ENCODE measurements at regions not wholly inside any gene's neighbourhood (a gene's known extent, or its start where the extent isn't known, plus 50 kb on each side); places are given as distances from the start of the nearest gene placed in this dataset.
"Not testable (repeated sequence)": the region's sequence is repeated elsewhere in the genome, so short reads cannot be mapped to it uniquely, and the experiment has no call there.

DNA sequence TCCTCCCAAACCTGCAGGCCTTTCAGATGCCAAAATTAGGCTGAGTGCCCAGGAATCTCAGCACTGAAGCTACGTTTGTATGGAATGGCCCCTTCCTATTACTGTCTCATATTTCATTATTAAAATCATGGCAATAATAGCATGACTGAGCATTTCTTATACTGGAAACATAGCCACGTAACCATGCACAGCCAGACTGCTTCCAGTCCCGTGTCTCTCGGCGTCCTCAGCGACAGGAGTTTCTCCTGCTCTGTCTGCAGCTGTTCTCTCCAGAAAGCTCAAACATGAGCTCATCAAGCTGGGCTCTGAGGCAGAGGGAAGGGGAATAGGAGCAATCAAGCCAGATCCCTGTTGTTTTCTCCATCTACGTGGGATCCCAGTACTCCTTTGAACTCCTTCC lies 104.0 kb downstream of the CDC7 start:
- DNase-seq (ENCODE audit: low spot score), result no peak
- CTCF ChIA-PET, result interaction anchor here (1.0 kb wide), 1 partner anchor 14 kb away, joined by 3 read pairs; no protein-coding TSS in a partner anchor
- H3K27ac ChIP-seq, result no peak overlapping the region
- POLR2A ChIA-PET (ENCODE audit: low non-redundant PET), result no interaction called here
- TF ChIP-seq, protein P1, sequence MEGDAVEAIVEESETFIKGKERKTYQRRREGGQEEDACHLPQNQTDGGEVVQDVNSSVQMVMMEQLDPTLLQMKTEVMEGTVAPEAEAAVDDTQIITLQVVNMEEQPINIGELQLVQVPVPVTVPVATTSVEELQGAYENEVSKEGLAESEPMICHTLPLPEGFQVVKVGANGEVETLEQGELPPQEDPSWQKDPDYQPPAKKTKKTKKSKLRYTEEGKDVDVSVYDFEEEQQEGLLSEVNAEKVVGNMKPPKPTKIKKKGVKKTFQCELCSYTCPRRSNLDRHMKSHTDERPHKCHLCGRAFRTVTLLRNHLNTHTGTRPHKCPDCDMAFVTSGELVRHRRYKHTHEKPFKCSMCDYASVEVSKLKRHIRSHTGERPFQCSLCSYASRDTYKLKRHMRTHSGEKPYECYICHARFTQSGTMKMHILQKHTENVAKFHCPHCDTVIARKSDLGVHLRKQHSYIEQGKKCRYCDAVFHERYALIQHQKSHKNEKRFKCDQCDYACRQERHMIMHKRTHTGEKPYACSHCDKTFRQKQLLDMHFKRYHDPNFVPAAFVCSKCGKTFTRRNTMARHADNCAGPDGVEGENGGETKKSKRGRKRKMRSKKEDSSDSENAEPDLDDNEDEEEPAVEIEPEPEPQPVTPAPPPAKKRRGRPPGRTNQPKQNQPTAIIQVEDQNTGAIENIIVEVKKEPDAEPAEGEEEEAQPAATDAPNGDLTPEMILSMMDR (conservative IDR thresholded peaks at IDR 0.05; ENCODE audit: low read depth), result no peak

DNA sequence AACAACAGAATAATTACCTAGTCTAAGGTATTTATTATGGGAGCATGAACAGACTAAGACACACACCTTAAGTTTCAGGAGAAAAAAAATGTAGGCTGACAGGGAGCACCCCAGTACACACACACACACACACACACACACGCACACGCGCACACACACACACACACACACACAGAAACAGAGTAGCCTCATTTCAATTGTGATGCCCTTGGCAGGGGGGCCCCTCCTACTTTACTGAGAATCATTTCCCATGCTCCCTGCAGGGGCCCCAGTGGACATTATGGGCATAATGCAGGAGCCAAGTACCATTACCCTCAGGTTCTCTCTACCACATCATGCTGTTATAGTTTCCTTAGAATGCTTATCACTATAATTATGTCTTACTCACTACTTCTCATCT lies 104.9 kb downstream of the CDC7 start:
- TF ChIP-seq, protein P1 (conservative IDR thresholded peaks at IDR 0.05; ENCODE audit: low read depth), result no peak
- ChIA-PET POLR2A (ENCODE audit: low non-redundant PET) (no interaction called here), CTCF (no interaction called here)
- no peak overlapping the region for H3K27ac ChIP-seq
- DNase-seq (ENCODE audit: low spot score), result no peak

DNA sequence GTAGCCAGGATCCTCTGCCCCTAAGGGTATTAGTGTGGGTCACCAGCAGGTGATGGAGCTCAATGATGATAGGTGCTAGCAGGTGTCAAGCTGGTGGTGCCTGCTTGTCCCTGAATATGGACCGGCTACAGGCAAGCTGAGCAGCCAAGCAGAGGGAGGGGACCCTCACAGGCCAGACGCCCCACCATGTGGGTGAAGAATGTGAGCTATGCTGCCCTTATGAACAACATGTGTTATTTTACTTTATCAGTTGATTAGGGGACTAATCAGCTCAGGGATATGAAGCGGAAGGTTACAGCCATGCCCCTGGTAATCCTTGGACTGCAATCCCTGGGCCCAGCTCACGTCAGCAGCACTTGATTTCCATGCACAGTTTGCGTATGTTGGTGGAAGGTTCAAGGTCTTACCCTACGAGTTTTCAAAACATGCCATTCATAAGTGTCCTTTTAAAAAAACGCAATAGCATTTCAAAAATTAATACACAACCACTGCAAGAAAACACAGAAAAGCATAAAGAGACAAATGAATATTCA lies 106.0 kb downstream of the CDC7 start:
- TF ChIP-seq, protein P1 (conservative IDR thresholded peaks at IDR 0.05; ENCODE audit: low read depth), result no peak
- DNase-seq (ENCODE audit: low spot score), result no peak
- CTCF ChIA-PET, result interaction anchor here (0.7 kb wide), 1 partner anchor 489 kb away, joined by 4 read pairs; no protein-coding TSS in a partner anchor
- POLR2A ChIA-PET (ENCODE audit: low non-redundant PET), result no interaction called here
- H3K27ac ChIP-seq, result no peak overlapping the region

DNA sequence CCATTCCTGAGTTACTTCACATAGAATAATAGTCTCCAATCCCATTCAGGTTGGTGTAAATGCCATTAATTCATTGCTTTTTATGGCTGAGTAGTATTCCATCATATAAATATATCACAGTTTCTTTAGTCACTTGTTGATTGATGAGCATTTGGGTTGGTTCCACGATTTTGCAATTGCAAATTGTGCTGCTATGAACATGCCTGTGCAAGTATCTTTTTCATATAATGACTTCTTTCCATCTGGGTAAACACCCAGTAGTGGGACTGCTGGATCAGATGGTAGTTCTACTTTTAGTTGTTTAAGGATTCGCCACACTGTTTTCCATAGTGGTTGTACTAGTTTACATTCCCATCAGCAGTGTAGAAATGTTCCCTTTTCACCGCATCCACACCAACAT lies 107.0 kb downstream of the CDC7 start:
- CTCF ChIA-PET; H3K27ac ChIP-seq; POLR2A ChIA-PET (ENCODE audit: low non-redundant PET); DNase-seq (ENCODE audit: low spot score): not testable (repeated sequence)

DNA sequence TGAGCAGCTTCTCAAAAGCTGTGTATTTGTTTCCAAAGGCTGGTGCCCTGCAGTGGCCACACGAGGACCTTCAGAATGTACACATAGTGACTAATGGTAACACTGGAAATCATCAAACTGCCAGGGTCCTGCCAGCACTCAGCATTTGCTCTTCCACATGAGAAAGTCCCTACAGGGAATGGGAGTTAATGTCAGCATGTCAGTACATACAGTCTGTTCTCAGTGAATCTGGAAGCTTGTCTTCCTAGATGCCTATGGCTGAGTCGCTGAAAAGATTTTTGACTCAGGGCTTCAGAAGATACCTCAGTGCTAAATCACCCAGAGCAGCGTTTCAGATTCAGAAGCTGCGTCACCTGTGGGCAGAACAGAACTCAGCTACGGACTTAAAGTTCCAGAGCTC lies 108.2 kb downstream of the CDC7 start:
- CTCF ChIA-PET, result interaction anchor here (1.6 kb wide), 1 partner anchor 12 kb away, joined by 3 read pairs; no protein-coding TSS in a partner anchor
- peak; percentile 8 for DNase-seq (ENCODE audit: low spot score)
- TF ChIP-seq, protein P1 (conservative IDR thresholded peaks at IDR 0.05; ENCODE audit: low read depth), result no peak
- POLR2A ChIA-PET (ENCODE audit: low non-redundant PET), result no interaction called here
- H3K27ac ChIP-seq, result peak overlapping the region; percentile 43

DNA sequence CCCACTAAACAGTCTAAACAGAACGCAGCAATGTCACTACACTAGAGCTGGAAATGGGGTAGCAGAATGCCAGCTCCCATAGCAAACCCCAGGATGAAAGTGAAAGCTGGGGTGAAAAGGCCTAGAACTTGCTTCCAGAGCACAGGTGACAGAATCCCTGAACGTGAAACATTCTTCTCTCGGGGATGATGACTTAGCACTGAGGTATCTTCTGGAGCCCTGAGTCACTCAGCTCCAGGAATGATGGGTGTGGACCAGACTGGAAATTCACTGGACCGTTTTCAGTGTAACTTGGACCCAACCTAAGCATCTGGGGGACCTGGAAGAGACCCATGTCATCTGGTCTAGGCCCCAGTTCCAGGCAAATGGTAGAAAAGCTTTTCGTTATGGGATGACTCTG lies 108.9 kb downstream of the CDC7 start:
- TF ChIP-seq, protein P1 (conservative IDR thresholded peaks at IDR 0.05; ENCODE audit: low read depth), result no peak
- ChIA-PET POLR2A (ENCODE audit: low non-redundant PET) (no interaction called here), CTCF (interaction anchor here (1.6 kb wide), 1 partner anchor 12 kb away, joined by 3 read pairs; no protein-coding TSS in a partner anchor)
- DNase-seq (ENCODE audit: low spot score), result peak; percentile 76
- peak overlapping the region; percentile 43 for H3K27ac ChIP-seq

DNA sequence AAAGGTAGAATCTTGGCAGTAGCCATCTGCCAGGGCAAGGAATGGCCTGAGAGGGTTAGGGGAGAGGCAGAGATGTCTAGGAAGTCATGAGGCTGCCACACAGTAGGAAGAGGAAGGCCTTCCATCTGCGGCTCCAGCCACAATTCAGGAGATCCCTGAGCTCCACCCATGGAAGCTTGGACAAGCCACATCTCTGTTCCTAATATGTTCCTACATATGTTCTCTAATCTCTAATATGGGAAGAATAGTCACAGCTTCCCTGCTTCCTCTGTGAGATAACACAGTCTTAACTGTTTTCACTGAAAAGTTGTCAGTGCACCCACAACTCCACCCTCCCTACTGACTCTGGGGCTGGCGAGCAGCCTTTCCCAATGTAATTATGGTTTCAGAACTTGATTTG lies 109.5 kb downstream of the CDC7 start:
- CTCF ChIA-PET, result interaction anchor here (1.6 kb wide), 1 partner anchor 11 kb away, joined by 3 read pairs; no protein-coding TSS in a partner anchor

More for the DNA sequence above, 109.5 kb downstream of the CDC7 start:
- POLR2A ChIA-PET (ENCODE audit: low non-redundant PET), result no interaction called here
- DNase-seq (ENCODE audit: low spot score), result no peak
- TF ChIP-seq, protein P1 (conservative IDR thresholded peaks at IDR 0.05; ENCODE audit: low read depth), result no peak
- H3K27ac ChIP-seq, result peak overlapping the region; percentile 43
